Activated naive CD4-positive, alpha-beta T cell treated with anti-CD3 and anti-CD28 coated beads for 36 hours (primary cell): ENCODE measurements at regions not wholly inside any gene's neighbourhood (a gene's known extent, or its start where the extent isn't known, plus 50 kb on each side); places are given as distances from the start of the nearest gene placed in this dataset.

Experiments
- CTCF ChIA-PET: fragments of 350-600 bp; sonication (Branson Sonifier 250); formaldehyde crosslinking; loops from one replicate; lab custom pipeline; 2021; ENCODE audit warnings: antibody characterized with exemption; lab: Charles Lee
- DNase-seq: peaks from one replicate; pipeline ENCODE4 v3.0.0-alpha.2; 2020
- H3K27ac Mint-ChIP-seq: one replicate; pipeline ENCODE4 v1.8.0; 2021; ENCODE audit warnings: mild to moderate bottlenecking, mixed read lengths
- H3K27me3 Mint-ChIP-seq: one replicate; pipeline ENCODE4 v1.8.0; 2021; ENCODE audit warnings: low read depth, mixed read lengths
- H3K36me3 Mint-ChIP-seq: one replicate; pipeline ENCODE4 v1.8.0; 2021; ENCODE audit warnings: low read depth, mixed read lengths
- H3K4me1 Mint-ChIP-seq: one replicate; pipeline ENCODE4 v1.8.0; 2021; ENCODE audit warnings: low read depth, mixed read lengths
- H3K4me3 Mint-ChIP-seq: one replicate; pipeline ENCODE4 v1.8.0; 2021; ENCODE audit warnings: mild to moderate bottlenecking, moderate library complexity, mixed read lengths
- H3K9me3 Mint-ChIP-seq: one replicate; pipeline ENCODE4 v1.8.0; 2021; ENCODE audit warnings: mixed read lengths
- intact Hi-C: fragments of 100-400 bp; cut with micrococcal nuclease; formaldehyde crosslinking; loops from one replicate; pipeline ENCODE4 v1.15.1; 2023

GRCh38 chr2:42854207-42854818 is 61.9 kb upstream of the HAAO start:
- no peak for DNase-seq
- Mint-ChIP-seq H3K27ac (no peak overlapping the region), H3K9me3 (no peaks in the 10 kb centered on the region), H3K36me3 (no peaks in the 10 kb centered on the region), H3K4me3 (no peak overlapping the region), H3K4me1 (peaks cover 12% of the 10 kb centered on the region), H3K27me3 (no peaks in the 10 kb centered on the region)
- CTCF ChIA-PET, result interaction anchor here (0.9 kb wide), 1 partner anchor 27 kb away, joined by 3 read pairs; no protein-coding TSS in a partner anchor
- intact Hi-C loops, result no loop called here

DNA sequence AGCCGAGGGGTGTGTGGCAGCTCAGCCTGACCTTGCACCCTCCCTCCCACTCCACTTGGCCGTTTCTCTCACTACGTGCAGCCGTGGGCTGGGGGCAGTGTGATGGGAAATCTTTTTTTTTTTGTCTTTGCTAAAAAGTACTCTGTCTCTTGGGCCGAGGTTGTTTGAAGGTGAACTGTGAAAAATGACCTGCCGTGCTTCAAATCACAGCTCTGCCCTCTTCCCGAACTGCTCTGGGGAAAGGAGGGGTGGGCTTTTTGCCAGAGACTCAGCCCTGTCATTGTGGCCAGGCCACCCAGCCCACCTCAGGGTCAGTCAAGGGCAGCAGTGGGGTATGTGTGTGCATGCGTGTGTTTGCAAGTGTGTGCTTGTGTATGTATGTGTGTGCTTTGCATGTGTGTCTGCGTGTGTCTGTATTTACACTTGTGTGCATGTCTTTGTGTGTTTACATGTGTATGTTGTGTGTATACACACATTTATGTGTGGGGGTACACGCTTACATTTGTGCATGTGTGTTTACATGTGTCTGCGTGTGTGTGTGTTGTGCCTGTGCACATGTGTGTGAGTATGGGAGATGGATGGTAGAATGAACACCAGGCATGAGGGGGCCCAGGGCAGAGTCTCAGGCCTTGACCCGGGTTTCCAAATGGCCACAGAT is 61.3 kb upstream of the HAAO start:
- H3K27me3 Mint-ChIP-seq, result no peaks in the 10 kb centered on the region
- no peaks in the 10 kb centered on the region for H3K9me3 Mint-ChIP-seq
- DNase-seq, result no peak
- H3K4me1 Mint-ChIP-seq, result peaks cover 9% of the 10 kb centered on the region
- intact Hi-C loops, result no loop called here
- no peaks in the 10 kb centered on the region for H3K36me3 Mint-ChIP-seq
- no peak overlapping the region for H3K4me3 Mint-ChIP-seq
- H3K27ac Mint-ChIP-seq, result no peak overlapping the region
- CTCF ChIA-PET, result no interaction called here

- Mint-ChIP-seq H3K9me3 (no peaks in the 10 kb centered on the region), H3K27me3 (no peaks in the 10 kb centered on the region)
- CTCF ChIA-PET, result interaction anchor here (0.7 kb wide), 1 partner anchor 620 kb away, joined by 3 read pairs; no protein-coding TSS in a partner anchor
Measured at GRCh38 chr2:42852798-42853197, 60.4 kb upstream of the HAAO start.

DNA sequence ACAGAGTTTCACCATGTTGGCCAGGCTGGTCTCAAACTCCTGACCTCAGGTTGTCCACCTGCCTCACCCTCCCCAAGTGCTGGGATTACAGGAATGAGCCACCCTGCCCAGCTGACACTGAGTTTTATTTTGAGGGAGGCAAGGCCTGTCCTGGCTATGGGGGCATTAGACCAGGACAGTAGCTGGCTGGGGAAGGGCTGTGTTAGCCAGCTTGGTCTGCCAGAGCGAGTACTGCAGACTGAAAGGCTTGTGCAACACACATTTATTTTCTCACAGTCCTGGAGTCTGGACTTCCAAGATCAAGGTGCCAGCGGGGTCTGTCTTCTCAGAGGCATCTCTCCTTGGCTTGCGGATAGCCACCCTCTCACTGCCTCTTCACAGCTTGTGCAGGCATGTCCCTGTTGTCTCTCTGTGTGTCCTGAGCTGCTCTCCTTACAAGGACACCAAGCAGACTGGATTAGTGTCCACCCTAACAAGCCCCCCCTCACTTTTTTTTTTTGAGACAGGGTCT is 59.4 kb upstream of the HAAO start:
- H3K27me3 Mint-ChIP-seq, result no peaks in the 10 kb centered on the region
- no peak overlapping the region for H3K4me3 Mint-ChIP-seq
- H3K4me1 Mint-ChIP-seq, result no peaks in the 10 kb centered on the region
- DNase-seq, result no peak
- no peaks in the 10 kb centered on the region for H3K36me3 Mint-ChIP-seq
- H3K27ac Mint-ChIP-seq, result no peak overlapping the region
- H3K9me3 Mint-ChIP-seq, result no peaks in the 10 kb centered on the region
- CTCF ChIA-PET, result interaction anchor here (0.7 to 1.2 kb wide), 2 partner anchors 24 to 621 kb away, joined by 3 read pairs; no protein-coding TSS in a partner anchor
- intact Hi-C loops, result no loop called here

More at GRCh38 chr2:42852798-42853197, 60.4 kb upstream of the HAAO start:
- Mint-ChIP-seq H3K4me1 (no peaks in the 10 kb centered on the region), H3K36me3 (no peaks in the 10 kb centered on the region), H3K27ac (no peak overlapping the region), H3K4me3 (no peak overlapping the region)
- intact Hi-C loops, result no loop called here
- no peak for DNase-seq

GRCh38 chr2:42851186-42851585 is 58.8 kb upstream of the HAAO start:
- no peak overlapping the region for H3K27ac Mint-ChIP-seq
- DNase-seq, result no peak
- no peaks in the 10 kb centered on the region for H3K4me1 Mint-ChIP-seq
- CTCF ChIA-PET, result interaction anchor here (1.2 kb wide), 1 partner anchor 24 kb away, joined by 3 read pairs; no protein-coding TSS in a partner anchor
- no peaks in the 10 kb centered on the region for H3K9me3 Mint-ChIP-seq
- H3K4me3 Mint-ChIP-seq, result no peak overlapping the region
- H3K36me3 Mint-ChIP-seq, result no peaks in the 10 kb centered on the region
- no peaks in the 10 kb centered on the region for H3K27me3 Mint-ChIP-seq
- intact Hi-C loops, result no loop called here

- no peaks in the 10 kb centered on the region for H3K27me3 Mint-ChIP-seq
- DNase-seq, result no peak
- H3K36me3 Mint-ChIP-seq, result no peaks in the 10 kb centered on the region
- no peak overlapping the region for H3K27ac Mint-ChIP-seq
- H3K9me3 Mint-ChIP-seq, result no peaks in the 10 kb centered on the region
- H3K4me3 Mint-ChIP-seq, result no peak overlapping the region
- CTCF ChIA-PET, result interaction anchor here (0.9 to 1.5 kb wide), 3 partner anchors 9 to 149 kb away, joined by 3 to 7 read pairs (median 3); no protein-coding TSS in a partner anchor
- no peaks in the 10 kb centered on the region for H3K4me1 Mint-ChIP-seq
- intact Hi-C loops, result no loop called here
Measured at GRCh38 chr2:42850016-42850805, 57.8 kb upstream of the HAAO start.

GRCh38 chr2:42849311-42849710 is 56.9 kb upstream of the HAAO start:
- no peaks in the 10 kb centered on the region for H3K27me3 Mint-ChIP-seq
- CTCF ChIA-PET, result interaction anchor here (1.0 to 1.5 kb wide), 2 partner anchors 10 to 149 kb away, joined by 3 to 7 read pairs; no protein-coding TSS in a partner anchor
- H3K4me1 Mint-ChIP-seq, result no peaks in the 10 kb centered on the region
- no peak overlapping the region for H3K4me3 Mint-ChIP-seq
- intact Hi-C loops, result no loop called here
- H3K36me3 Mint-ChIP-seq, result no peaks in the 10 kb centered on the region
- H3K27ac Mint-ChIP-seq, result peak overlapping the region; percentile 30
- no peak for DNase-seq
- no peaks in the 10 kb centered on the region for H3K9me3 Mint-ChIP-seq

DNA sequence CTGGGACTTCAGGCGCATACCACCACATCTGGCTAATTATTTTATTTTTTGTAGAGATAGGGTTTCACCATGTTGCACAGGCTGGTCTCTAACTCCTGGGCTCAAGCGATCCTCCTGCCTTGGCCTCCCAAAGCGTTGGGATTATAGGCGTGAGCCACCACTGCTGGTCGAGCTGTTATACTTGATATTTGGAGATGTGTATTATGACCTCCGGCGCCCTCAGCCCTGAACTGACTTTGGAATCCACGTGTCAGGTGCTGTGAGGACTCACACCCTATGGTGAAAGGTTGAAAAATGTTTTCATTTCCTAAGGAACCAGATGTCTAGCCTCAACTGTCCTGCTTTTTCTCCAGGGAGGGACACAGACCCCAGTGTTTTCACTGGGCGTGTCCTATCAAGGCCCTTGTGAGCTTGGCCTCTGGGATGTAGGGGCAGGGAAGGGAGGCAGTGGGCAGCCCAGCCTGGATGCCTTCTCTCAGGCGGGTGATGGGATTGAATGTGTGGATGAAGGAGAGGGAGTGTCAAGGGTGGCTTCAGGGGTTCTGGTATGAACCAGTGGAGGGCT is 56.4 kb upstream of the HAAO start:
- CTCF ChIA-PET, result interaction anchor here (1.5 kb wide), 1 partner anchor 10 kb away, joined by 7 read pairs; no protein-coding TSS in a partner anchor
- intact Hi-C loops, result no loop called here
- Mint-ChIP-seq H3K27me3 (no peaks in the 10 kb centered on the region), H3K9me3 (no peaks in the 10 kb centered on the region), H3K4me3 (no peak overlapping the region), H3K36me3 (no peaks in the 10 kb centered on the region), H3K27ac (no peak overlapping the region), H3K4me1 (no peaks in the 10 kb centered on the region)
- DNase-seq, result no peak

DNA sequence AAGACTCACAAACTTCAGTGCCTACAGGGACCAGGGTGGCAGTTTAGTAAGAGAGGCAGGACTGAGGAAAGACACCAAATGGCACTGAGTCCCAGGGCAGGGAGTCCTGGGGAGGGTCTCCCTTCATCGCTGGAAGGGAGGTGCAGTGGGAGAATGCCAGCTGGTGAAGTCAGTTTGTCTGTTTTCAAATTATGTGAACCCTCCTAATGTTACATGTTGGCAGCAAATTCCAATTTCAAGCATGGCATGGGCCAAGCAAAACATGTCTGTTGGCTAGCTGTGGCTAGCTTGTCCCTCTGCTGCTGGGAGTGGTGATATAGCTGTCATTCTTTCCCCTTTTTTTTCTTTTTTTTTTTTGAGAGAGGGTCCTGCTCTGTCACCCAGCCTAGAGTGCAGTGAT is 55.9 kb upstream of the HAAO start:
- Mint-ChIP-seq H3K4me3 (no peak overlapping the region), H3K4me1 (no peaks in the 10 kb centered on the region), H3K27me3 (no peaks in the 10 kb centered on the region), H3K27ac (no peak overlapping the region), H3K9me3 (no peaks in the 10 kb centered on the region), H3K36me3 (no peaks in the 10 kb centered on the region)
- intact Hi-C loops, result no loop called here
- DNase-seq, result no peak
- CTCF ChIA-PET, result interaction anchor here (1.1 to 1.5 kb wide), 2 partner anchors 12 to 37 kb away, joined by 3 read pairs; no protein-coding TSS in a partner anchor

DNA sequence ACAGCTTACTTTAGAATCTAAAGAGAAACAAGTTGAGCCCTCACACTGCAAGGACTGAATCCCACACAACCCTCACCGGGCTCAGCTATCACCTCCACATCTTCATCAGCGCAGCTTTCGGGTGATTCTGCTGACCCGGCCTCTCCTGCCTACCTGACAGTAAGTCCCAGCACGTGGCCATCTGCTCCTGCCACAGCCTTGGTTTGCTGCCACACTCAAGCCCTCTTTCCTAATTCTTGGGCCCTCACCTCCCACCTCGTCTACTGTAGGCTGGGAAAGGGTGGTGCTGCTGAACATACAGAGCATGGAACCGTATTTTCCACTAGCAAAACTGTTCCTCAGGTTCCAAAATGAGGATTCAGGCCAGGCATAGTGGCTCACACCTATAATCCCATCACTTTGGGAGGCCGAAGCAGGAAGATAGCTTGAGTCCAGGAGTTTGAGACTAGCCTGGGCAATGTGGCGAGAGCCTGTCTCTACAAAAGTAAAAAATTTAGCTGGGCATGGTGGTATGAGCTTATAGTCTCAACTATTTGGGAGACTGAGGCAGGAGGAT is 55.3 kb upstream of the HAAO start:
- CTCF ChIA-PET, result interaction anchor here (1.1 to 1.5 kb wide), 4 partner anchors 13 to 36 kb away, joined by 3 to 5 read pairs (median 3); no protein-coding TSS in a partner anchor
- Mint-ChIP-seq H3K9me3 (no peaks in the 10 kb centered on the region), H3K27me3 (no peaks in the 10 kb centered on the region), H3K4me1 (no peaks in the 10 kb centered on the region), H3K36me3 (no peaks in the 10 kb centered on the region), H3K27ac (no peak overlapping the region), H3K4me3 (no peak overlapping the region)
- intact Hi-C loops, result no loop called here
- no peak for DNase-seq

GRCh38 chr2:42846932-42847595 is 54.7 kb upstream of the HAAO start:
- CTCF ChIA-PET, result interaction anchor here (0.6 to 1.5 kb wide), 5 partner anchors 13 to 775 kb away, joined by 3 to 5 read pairs (median 3); no protein-coding TSS in a partner anchor
- no peaks in the 10 kb centered on the region for H3K36me3 Mint-ChIP-seq
- no peaks in the 10 kb centered on the region for H3K27me3 Mint-ChIP-seq
- no peak overlapping the region for H3K27ac Mint-ChIP-seq
- no peaks in the 10 kb centered on the region for H3K4me1 Mint-ChIP-seq
- H3K4me3 Mint-ChIP-seq, result no peak overlapping the region
- H3K9me3 Mint-ChIP-seq, result no peaks in the 10 kb centered on the region
- intact Hi-C loops, result no loop called here
- DNase-seq, result no peak
